Neutrophil (primary cell): ENCODE measurements at regions not wholly inside any gene's neighbourhood (a gene's known extent, or its start where the extent isn't known, plus 50 kb on each side); places are given as distances from the start of the nearest gene placed in this dataset.

Experiments
- H3K27ac ChIP-seq: fragments of 200-600 bp; sonication (generic); 2 replicates; pipeline ENCODE4 v1.5.1; 2016; ENCODE audit warnings: mild to moderate bottlenecking, moderate library complexity
- H3K27me3 ChIP-seq: fragments of 200-600 bp; sonication (generic); 2 replicates; pipeline ENCODE4 v1.6.0; 2016; ENCODE audit warnings: mild to moderate bottlenecking
- H3K36me3 ChIP-seq: fragments of 200-600 bp; sonication (generic); 2 replicates; pipeline ENCODE4 v1.5.1; 2017
- H3K4me1 ChIP-seq, 2 experiments: fragments of 200-600 bp in 1 of 2; sonication (generic) in 1 of 2; 1 replicate in 1 of 2; 2 replicates in 1 of 2; pipeline versions ENCODE4 v1.5.1 to v1.6.1; 2013 to 2016; ENCODE audit warnings: low read depth in 1 of 2, low read length in 1 of 2, mild to moderate bottlenecking in 1 of 2, moderate library complexity in 1 of 2; ENCODE audit not compliant: control insufficient read depth in 1 of 2, insufficient read depth in 1 of 2
- H3K4me3 ChIP-seq, 2 experiments: fragments of 200-600 bp in 1 of 2; sonication (generic) in 1 of 2; 1 replicate in 1 of 2; 2 replicates in 1 of 2; pipeline ENCODE4 v1.5.1; 2013 to 2016; ENCODE audit warnings: low read depth in 1 of 2, low read length in 1 of 2, mild to moderate bottlenecking in 1 of 2, moderate library complexity in 1 of 2
- H3K9me3 ChIP-seq: fragments of 200-600 bp; sonication (generic); 2 replicates; pipeline ENCODE4 v1.5.1; 2016
- TF ChIP-seq, protein P1 (sequence below): fragments of 200-600 bp; sonication (generic); IDR thresholded peaks from 2 replicates; pipeline ENCODE4 v1.5.1; 2016; ENCODE audit warnings: antibody characterized with exemption

DNA sequence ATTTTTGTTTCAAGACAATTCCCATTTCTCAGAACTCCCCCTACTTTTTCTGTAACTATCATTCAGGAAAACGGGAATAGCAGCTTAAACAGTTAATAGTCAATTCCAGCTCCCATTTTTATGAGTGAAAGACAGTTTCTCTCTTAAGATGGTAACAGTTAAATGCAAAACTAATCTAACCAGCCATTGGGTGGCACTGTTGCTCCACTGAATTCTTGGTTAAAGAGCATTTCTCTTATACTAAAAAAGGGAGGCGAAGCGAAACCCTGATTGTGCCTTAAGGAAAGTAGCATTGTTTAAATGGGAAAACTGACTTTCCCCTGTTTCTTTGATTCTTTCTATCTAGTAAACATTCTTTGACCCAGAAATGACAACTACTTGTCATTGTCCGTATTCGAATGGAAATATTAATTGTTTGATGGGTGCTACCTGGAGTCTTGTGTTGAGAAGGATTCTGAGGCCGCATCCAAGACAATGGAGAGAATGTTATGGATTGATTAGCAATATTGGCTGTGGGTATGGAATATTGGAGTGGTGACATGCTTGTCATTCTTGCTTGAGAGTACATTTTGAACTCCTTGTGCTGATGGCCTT, 507.8 kb downstream of the MAT2B start:
- TF ChIP-seq, protein P1, sequence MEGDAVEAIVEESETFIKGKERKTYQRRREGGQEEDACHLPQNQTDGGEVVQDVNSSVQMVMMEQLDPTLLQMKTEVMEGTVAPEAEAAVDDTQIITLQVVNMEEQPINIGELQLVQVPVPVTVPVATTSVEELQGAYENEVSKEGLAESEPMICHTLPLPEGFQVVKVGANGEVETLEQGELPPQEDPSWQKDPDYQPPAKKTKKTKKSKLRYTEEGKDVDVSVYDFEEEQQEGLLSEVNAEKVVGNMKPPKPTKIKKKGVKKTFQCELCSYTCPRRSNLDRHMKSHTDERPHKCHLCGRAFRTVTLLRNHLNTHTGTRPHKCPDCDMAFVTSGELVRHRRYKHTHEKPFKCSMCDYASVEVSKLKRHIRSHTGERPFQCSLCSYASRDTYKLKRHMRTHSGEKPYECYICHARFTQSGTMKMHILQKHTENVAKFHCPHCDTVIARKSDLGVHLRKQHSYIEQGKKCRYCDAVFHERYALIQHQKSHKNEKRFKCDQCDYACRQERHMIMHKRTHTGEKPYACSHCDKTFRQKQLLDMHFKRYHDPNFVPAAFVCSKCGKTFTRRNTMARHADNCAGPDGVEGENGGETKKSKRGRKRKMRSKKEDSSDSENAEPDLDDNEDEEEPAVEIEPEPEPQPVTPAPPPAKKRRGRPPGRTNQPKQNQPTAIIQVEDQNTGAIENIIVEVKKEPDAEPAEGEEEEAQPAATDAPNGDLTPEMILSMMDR, result peak; percentile 61
- Histone ChIP-seq H3K4me3 (no peak overlapping the region), H3K9me3 (no peaks in the 10 kb centered on the region), H3K4me1 (peaks cover 0 to 8% of the 10 kb centered on the region in 2 experiments), H3K36me3 (no peaks in the 10 kb centered on the region), H3K27me3 (no peaks in the 10 kb centered on the region), H3K27ac (no peak overlapping the region)

DNA sequence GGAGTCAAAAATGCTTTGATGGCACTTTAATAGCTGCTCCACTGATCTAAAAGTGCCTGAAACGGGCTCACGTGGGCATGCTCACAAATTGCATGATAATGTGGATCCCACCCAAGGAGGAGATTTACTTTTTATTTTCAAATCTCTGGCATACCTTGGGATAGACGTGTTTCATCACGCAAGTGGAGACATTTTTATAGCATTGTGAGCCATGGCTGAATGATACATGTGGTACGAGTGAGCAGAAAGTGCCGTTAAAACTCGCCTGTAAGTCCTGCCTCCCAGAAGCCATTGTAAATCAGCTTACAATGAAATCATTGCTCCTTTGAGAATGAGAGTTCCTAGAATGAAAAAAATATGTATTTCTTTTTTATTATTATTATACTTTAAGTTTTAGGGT, 514.7 kb downstream of the MAT2B start:
- H3K4me3 ChIP-seq, result no peak overlapping the region
- H3K36me3 ChIP-seq, result no peaks in the 10 kb centered on the region
- TF ChIP-seq, protein P1, result no peak
- H3K9me3 ChIP-seq, result no peaks in the 10 kb centered on the region
- no peaks in the 10 kb centered on the region for H3K27me3 ChIP-seq
- no peak overlapping the region for H3K27ac ChIP-seq
- no peaks in the 10 kb centered on the region for H3K4me1 ChIP-seq

DNA sequence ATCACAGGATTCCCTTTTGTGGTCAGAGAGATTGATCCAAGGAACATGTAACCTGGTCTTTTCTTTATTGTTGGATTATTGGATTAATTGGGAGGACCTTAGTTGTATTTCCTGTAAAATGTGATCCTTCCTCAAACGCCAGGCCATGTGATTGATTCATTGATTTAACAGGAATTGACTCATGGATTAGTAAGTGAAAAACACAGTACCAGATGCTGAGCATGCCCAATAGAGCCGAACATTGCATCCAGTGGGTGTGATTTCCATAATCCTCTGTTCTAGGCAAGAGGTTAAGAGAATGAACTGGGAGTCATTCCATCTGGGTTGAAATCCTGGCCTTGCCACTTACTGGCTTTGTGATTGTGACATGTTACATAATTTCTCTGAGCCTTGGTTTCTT, 522.3 kb downstream of the MAT2B start:
- no peaks in the 10 kb centered on the region for H3K9me3 ChIP-seq
- H3K27ac ChIP-seq, result no peak overlapping the region
- TF ChIP-seq, protein P1, result no peak
- H3K4me3 ChIP-seq, result no peak overlapping the region
- H3K27me3 ChIP-seq, result no peaks in the 10 kb centered on the region
- no peaks in the 10 kb centered on the region for H3K36me3 ChIP-seq
- H3K4me1 ChIP-seq, result no peaks in the 10 kb centered on the region

DNA sequence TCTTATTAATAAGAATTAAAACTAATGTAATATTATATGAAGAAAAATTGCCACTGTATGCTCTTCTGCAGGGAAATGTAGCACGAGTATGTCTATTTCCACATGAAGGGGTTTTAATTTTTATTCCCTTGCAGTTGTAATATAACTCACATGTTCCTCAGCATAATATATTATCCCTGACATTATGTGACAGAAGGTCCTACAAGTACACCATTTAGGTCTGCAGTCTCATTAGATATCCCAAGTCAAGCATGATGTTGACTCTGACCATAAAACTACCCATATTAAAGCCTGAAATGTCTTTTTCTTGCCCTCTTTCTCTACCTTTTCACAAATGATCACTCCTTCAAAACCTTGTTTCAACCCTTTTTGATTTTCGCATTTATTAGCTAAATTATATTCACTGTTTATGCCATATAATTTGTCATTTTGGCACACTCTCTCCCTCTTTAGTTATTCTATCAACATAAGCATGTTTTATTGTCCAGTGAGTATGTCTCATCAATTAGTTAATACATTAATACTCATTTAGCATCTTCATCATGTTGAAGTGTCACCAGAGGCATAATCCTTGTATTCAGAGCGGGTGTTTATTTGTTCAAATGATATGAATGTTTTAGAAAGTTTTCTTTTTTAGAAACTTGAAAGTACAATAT, 532.8 kb downstream of the MAT2B start:
- Histone ChIP-seq H3K4me3 (no peak overlapping the region), H3K9me3 (no peaks in the 10 kb centered on the region), H3K4me1 (no peaks in the 10 kb centered on the region), H3K27ac (no peak overlapping the region), H3K27me3 (no peaks in the 10 kb centered on the region), H3K36me3 (no peaks in the 10 kb centered on the region)
- TF ChIP-seq, protein P1, result no peak

DNA sequence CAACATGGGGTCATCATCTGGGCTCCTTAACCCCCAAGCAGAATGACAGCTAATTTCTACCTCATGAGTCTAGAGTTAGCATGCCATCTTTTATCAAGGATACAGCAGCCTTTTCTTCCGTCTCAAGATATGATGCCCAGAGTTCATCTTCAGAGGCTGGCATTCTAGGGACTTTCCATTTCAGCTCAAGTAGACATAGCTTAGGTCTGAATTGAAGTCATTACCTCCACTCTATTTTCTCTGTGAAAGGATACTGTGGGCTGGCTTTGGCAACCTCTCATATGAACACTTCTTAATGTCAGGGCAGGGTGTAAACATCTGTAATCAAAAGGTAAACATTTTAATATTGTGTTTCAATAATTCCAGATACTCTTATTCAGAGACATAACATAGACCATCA, 535.7 kb downstream of the MAT2B start:
- Histone ChIP-seq H3K36me3 (no peaks in the 10 kb centered on the region), H3K27ac (no peak overlapping the region), H3K4me1 (no peaks in the 10 kb centered on the region), H3K27me3 (no peaks in the 10 kb centered on the region), H3K4me3 (no peak overlapping the region), H3K9me3 (no peaks in the 10 kb centered on the region)
- TF ChIP-seq, protein P1, result no peak
